ENCODE measurements at regions not wholly inside any gene's neighbourhood (a gene's known extent, or its start where the extent isn't known, plus 50 kb on each side); places are given as distances from the start of the nearest gene placed in this dataset.
"Not testable (repeated sequence)": the region's sequence is repeated elsewhere in the genome, so short reads cannot be mapped to it uniquely, and the experiment has no call there.

DNA sequence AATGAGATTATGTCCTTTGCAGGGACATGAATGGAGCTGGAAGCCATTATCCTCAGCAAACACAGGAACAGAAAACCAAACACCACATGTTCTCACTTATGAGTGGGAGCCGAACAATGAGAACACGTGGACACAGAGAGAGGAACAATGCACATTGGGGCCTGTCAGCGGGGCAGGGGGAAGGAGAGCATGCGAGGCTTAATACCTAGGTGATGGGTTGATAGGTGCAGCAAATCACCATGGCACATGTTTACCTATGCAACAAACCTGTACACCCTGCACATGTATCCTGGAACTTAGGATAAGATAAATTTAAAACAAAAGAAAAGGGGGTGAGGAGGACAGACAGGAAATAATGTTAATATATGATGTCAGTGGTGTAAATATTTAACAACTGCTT is 53.0 kb upstream of the PELI2 start:
- not testable (repeated sequence) for TF ChIP-seq EZH2phosphoT487 (IDR thresholded peaks at IDR 0.05; ENCODE audit: unreplicated experiment); EZH2 (IDR thresholded peaks at IDR 0.05; ENCODE audit: low read depth, unreplicated experiment); ZNF114 (CRISPR knock-in tag; IDR thresholded peaks at IDR 0.05); CREB1 (CRISPR knock-in tag; IDR thresholded peaks at IDR 0.05; ENCODE audit: low read depth); NANOG (IDR thresholded peaks at IDR 0.05; ENCODE audit: borderline replicate concordance); POLR2AphosphoS5 (IDR thresholded peaks at IDR 0.05; ENCODE audit: low read depth); JUNB (IDR thresholded peaks at IDR 0.05; ENCODE audit: unreplicated experiment); ZNF331 (CRISPR knock-in tag; IDR thresholded peaks at IDR 0.05; ENCODE audit: low read depth); STAT1 (IDR thresholded peaks at IDR 0.05; ENCODE audit: unreplicated experiment)
- TF ChIP-seq, protein P1, sequence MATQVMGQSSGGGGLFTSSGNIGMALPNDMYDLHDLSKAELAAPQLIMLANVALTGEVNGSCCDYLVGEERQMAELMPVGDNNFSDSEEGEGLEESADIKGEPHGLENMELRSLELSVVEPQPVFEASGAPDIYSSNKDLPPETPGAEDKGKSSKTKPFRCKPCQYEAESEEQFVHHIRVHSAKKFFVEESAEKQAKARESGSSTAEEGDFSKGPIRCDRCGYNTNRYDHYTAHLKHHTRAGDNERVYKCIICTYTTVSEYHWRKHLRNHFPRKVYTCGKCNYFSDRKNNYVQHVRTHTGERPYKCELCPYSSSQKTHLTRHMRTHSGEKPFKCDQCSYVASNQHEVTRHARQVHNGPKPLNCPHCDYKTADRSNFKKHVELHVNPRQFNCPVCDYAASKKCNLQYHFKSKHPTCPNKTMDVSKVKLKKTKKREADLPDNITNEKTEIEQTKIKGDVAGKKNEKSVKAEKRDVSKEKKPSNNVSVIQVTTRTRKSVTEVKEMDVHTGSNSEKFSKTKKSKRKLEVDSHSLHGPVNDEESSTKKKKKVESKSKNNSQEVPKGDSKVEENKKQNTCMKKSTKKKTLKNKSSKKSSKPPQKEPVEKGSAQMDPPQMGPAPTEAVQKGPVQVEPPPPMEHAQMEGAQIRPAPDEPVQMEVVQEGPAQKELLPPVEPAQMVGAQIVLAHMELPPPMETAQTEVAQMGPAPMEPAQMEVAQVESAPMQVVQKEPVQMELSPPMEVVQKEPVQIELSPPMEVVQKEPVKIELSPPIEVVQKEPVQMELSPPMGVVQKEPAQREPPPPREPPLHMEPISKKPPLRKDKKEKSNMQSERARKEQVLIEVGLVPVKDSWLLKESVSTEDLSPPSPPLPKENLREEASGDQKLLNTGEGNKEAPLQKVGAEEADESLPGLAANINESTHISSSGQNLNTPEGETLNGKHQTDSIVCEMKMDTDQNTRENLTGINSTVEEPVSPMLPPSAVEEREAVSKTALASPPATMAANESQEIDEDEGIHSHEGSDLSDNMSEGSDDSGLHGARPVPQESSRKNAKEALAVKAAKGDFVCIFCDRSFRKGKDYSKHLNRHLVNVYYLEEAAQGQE (IDR thresholded peaks at IDR 0.05; ENCODE audit: unreplicated experiment): not testable (repeated sequence)
- TF ChIP-seq, protein P2, sequence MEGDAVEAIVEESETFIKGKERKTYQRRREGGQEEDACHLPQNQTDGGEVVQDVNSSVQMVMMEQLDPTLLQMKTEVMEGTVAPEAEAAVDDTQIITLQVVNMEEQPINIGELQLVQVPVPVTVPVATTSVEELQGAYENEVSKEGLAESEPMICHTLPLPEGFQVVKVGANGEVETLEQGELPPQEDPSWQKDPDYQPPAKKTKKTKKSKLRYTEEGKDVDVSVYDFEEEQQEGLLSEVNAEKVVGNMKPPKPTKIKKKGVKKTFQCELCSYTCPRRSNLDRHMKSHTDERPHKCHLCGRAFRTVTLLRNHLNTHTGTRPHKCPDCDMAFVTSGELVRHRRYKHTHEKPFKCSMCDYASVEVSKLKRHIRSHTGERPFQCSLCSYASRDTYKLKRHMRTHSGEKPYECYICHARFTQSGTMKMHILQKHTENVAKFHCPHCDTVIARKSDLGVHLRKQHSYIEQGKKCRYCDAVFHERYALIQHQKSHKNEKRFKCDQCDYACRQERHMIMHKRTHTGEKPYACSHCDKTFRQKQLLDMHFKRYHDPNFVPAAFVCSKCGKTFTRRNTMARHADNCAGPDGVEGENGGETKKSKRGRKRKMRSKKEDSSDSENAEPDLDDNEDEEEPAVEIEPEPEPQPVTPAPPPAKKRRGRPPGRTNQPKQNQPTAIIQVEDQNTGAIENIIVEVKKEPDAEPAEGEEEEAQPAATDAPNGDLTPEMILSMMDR (conservative IDR thresholded peaks at IDR 0.05; ENCODE audit: low read depth in 2 of 2): not testable (repeated sequence)
- TF ChIP-seq, protein P3, sequence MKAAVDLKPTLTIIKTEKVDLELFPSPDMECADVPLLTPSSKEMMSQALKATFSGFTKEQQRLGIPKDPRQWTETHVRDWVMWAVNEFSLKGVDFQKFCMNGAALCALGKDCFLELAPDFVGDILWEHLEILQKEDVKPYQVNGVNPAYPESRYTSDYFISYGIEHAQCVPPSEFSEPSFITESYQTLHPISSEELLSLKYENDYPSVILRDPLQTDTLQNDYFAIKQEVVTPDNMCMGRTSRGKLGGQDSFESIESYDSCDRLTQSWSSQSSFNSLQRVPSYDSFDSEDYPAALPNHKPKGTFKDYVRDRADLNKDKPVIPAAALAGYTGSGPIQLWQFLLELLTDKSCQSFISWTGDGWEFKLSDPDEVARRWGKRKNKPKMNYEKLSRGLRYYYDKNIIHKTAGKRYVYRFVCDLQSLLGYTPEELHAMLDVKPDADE (IDR thresholded peaks at IDR 0.05): not testable (repeated sequence)
- TF ChIP-seq, protein P4, sequence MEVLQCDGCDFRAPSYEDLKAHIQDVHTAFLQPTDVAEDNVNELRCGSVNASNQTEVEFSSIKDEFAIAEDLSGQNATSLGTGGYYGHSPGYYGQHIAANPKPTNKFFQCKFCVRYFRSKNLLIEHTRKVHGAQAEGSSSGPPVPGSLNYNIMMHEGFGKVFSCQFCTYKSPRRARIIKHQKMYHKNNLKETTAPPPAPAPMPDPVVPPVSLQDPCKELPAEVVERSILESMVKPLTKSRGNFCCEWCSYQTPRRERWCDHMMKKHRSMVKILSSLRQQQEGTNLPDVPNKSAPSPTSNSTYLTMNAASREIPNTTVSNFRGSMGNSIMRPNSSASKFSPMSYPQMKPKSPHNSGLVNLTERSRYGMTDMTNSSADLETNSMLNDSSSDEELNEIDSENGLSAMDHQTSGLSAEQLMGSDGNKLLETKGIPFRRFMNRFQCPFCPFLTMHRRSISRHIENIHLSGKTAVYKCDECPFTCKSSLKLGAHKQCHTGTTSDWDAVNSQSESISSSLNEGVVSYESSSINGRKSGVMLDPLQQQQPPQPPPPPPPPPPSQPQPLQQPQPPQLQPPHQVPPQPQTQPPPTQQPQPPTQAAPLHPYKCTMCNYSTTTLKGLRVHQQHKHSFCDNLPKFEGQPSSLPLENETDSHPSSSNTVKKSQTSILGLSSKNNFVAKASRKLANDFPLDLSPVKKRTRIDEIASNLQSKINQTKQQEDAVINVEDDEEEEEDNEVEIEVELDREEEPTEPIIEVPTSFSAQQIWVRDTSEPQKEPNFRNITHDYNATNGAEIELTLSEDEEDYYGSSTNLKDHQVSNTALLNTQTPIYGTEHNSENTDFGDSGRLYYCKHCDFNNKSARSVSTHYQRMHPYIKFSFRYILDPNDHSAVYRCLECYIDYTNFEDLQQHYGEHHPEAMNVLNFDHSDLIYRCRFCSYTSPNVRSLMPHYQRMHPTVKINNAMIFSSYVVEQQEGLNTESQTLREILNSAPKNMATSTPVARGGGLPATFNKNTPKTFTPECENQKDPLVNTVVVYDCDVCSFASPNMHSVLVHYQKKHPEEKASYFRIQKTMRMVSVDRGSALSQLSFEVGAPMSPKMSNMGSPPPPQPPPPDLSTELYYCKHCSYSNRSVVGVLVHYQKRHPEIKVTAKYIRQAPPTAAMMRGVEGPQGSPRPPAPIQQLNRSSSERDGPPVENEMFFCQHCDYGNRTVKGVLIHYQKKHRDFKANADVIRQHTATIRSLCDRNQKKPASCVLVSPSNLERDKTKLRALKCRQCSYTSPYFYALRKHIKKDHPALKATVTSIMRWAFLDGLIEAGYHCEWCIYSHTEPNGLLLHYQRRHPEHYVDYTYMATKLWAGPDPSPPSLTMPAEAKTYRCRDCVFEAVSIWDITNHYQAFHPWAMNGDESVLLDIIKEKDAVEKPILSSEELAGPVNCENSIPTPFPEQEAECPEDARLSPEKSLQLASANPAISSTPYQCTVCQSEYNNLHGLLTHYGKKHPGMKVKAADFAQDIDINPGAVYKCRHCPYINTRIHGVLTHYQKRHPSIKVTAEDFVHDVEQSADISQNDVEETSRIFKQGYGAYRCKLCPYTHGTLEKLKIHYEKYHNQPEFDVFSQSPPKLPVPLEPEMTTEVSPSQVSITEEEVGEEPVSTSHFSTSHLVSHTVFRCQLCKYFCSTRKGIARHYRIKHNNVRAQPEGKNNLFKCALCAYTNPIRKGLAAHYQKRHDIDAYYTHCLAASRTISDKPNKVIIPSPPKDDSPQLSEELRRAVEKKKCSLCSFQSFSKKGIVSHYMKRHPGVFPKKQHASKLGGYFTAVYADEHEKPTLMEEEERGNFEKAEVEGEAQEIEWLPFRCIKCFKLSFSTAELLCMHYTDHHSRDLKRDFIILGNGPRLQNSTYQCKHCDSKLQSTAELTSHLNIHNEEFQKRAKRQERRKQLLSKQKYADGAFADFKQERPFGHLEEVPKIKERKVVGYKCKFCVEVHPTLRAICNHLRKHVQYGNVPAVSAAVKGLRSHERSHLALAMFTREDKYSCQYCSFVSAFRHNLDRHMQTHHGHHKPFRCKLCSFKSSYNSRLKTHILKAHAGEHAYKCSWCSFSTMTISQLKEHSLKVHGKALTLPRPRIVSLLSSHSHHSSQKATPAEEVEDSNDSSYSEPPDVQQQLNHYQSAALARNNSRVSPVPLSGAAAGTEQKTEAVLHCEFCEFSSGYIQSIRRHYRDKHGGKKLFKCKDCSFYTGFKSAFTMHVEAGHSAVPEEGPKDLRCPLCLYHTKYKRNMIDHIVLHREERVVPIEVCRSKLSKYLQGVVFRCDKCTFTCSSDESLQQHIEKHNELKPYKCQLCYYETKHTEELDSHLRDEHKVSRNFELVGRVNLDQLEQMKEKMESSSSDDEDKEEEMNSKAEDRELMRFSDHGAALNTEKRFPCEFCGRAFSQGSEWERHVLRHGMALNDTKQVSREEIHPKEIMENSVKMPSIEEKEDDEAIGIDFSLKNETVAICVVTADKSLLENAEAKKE (CRISPR knock-in tag; IDR thresholded peaks at IDR 0.05): not testable (repeated sequence)

Data from GM23338 (cell line).